Stimulated activated CD4-positive, alpha-beta T cell treated with anti-CD3 and anti-CD28 coated beads, Interleukin-12 subunit alpha, Interleukin-12 subunit beta, amount 100 ng/mL, for 4 hours (primary cell): ENCODE measurements at regions not wholly inside any gene's neighbourhood (a gene's known extent, or its start where the extent isn't known, plus 50 kb on each side); places are given as distances from the start of the nearest gene placed in this dataset.
"Not testable (repeated sequence)": the region's sequence is repeated elsewhere in the genome, so short reads cannot be mapped to it uniquely, and the experiment has no call there.

ENCODE experiments used
- DNase-seq: peaks from one replicate; pipeline ENCODE4 v3.0.0-alpha.2; 2020

DNA sequence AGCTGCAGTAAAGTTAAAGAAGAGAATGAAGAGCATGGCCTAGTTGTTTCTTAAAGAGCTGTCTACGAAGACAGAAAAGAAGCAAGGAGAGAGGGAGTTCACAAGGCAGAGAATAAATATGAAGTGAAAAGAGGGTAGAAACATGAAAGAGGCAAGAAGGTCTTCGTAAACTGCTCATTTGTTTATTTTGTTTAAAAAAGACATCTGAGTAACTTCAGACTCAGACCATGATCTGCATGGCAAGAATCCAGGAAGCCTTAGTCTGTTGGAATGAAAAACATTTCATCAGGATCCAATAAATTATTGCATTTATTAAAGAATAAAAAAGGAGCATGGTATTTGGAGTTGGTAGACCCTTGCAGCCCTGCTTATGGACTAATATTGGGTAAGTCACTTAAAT is 151.1 kb downstream of the SEM1 start:
- DNase-seq, result no peak

DNA sequence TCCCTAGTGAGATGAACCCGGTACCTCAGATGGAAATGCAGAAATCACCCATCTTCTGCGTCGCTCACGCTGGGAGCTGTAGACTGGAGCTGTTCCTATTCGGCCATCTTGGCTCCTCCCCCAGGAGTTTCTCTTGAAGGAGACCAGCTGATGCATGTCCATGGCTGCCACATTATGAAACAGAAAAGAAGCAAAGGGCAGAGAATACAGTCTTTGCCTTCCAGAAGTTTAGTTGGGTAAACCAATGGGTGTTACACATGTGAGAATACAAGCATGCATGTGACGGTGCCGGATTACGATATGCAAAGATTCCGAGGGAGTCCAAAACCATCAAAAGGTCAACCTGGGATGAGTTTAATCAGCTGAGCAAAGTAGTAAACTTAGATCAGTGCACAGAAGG is 151.6 kb downstream of the SEM1 start:
- no peak for DNase-seq

DNA sequence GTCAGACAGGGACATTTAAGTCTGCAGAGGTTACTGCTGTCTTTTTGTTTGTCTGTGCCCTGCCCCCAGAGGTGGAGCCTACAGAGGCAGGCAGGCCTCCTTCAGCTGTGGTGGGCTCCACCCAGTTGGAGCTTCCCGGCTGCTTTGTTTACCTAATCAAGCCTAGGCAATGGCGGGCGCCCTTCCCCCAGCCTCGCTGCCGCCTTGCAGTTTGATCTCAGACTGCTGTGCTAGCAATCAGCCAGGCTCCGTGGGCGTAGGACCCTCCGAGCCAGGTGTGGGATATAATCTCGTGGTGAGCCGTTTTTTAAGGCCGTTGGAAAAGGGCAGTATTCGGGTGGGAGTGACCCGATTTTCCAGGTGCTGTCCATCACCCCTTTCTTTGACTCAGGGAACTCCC is 152.0 kb downstream of the SEM1 start:
- DNase-seq, result not testable (repeated sequence)

DNA sequence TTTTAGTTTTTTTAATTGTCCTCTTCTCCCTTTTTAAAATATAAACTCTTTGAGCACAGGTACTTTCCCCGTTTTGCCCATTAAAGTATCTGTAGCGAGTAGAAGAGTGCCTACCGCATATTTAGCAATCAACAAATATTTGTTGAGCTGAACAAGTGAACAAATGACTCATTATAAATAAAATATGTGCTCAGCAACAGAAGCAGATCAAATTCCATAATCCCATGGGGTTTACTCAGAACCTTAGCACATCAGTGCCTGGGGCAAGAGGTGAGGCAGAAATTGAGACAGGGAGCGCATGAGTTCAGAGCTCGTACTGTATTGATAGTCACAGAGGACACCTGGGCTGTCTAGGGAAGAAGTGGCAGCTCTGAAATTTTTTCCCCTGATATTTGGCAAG is 161.0 kb downstream of the SEM1 start:
- DNase-seq, result no peak

DNA sequence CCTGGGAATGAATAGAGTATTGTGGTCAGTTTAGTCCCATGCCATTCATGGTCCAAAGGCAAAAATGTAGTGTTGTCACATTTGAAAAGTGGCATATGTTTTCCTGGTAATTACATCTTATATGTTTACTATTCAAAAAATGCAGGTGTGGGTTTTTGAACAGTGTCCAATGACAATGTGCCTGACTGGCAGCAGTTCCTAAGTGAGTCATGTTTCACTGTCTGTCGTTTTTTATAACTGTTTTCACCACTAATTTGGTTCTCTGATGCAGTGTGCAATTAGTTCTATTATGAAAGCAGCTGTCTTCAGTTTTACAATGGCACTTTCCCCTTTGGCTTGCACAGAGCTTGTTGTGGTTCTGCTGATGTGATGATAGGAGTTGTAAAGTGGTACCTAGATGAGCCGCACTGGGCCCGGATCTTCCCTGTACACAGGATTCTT is 162.3 kb downstream of the SEM1 start:
- DNase-seq, result no peak

DNA sequence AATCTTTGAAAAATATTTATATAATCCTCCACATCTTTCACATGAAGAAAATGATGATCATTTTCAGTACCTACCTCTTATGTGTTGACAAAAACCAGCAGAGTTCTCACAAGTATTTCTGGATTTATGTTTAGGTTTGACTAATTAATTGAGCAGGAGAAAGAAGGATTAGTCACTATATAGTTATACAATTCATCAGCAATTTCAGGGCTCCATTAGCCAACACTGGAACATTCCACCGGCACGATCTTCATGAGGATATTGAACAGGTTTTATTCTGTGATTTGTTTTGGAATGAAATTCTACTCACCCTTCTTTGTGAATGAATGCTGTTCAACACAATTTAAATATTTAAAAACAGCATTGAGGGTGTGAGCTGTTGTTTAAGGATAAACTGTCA is 163.2 kb downstream of the SEM1 start:
- DNase-seq, result no peak

DNA sequence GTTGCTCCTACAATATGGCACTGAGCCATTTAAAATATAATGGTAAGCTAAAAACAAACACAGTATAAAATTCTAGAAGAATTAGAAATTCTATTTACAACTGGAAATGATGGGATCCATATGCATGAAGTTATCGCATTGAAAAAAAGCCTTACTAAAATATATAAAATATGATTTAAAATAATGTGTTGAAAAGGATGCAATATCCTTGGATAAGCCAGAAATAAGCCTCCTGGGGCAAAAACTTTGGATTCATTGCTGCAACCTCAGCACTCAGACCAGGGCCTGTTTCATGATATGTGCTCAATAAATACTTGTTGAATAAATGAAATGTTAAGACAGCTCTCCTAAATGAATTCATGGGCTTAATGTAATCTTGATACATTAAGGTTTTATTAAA is 170.2 kb downstream of the SEM1 start:
- DNase-seq, result no peak

DNA sequence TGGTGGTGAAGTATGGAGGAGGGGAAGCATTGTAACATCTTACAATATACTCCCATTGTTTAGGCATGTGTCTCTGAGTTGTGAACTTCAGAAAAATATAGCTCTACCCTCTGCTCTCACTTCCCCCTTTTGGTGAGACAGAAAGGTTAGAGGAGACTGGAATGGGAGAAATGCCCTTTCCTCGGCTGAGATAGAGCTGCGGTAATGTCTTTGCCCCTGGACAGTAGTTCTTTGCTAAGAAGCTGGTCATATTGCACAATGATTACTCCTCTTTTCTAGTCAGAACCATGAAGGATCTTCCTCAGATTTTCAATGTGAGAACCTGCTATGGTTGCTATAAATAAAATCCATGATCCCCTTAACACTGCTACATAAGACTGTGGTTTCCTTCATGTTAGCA is 171.0 kb downstream of the SEM1 start:
- no peak for DNase-seq

DNA sequence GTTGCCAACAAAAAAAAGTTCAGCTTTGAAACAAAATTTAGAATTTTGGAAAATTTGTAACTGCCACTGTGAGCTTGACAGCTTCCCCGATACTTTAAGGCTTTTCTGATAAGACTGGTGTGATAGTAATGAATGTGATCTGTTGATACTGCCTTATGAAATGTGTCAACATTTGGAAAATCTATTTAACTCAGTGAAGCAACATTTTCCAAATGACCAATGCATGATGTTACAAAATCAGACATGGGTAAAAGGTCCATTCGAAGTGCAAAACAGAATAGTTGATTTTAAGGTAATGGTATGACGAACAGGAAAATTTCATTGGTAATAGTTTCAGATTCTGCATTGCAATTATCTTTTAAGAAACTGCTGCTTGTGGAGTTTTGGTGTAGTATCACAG is 175.4 kb downstream of the SEM1 start:
- DNase-seq, result no peak

DNA sequence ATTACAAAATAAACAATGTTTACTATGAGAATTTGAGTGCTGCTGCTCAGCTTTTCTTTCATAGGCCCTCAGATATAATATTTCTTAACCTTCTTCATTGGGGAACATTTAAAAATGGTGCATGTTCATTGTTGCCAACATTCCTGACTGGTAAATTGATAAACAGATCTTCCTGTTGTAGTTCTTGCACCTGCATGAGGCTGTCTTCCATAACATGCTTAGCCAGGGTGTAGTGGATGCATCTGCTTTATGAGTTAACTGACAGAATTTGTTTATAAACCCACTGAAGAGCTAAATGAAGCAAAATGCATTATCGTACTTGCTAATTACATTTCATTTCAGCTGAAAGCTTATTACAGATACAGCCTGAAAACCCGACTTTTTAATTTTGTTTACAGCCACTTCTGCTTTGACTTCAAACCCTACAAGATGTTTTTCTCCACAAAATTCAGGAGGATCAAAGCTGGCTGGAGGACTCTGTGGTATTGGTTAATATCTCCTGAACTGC is 177.2 kb downstream of the SEM1 start:
- DNase-seq, result no peak

DNA sequence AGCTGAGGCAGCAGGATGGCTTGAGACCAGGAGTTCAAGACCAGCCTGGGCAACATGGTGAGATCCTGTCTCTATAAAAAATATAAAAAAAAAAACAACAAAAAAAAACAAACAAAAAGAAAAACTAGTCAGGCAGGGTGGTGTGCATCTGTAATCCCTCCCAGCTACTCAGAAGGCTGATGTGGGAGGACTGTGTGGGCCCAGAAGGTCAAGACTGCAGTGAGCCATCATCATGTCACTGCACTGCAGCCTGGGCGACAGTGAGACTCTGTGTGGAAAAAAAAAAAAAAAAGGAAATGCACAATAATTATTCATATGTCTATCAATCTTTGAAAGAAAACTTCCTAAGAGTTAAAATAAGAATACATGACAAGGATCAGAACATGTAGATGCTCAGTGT is 178.3 kb downstream of the SEM1 start:
- no peak for DNase-seq

DNA sequence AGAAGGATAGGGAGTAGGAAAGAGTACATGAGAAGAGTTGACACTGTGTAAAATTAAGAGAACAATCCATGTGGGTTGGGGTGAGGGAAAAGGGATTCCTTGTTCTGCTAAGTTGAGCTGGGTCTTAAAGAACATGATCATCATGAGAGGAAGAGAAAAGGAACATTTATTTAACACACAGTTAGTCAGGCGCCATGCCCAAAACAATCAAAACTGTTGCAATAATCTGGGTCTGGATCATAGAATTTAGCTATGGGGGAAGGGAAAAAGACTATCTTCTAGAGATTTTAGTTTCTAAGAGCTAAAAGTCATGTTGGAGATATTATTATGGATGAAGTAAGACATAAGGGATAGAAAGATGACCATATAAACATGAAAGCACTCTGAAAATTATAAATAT is 178.9 kb downstream of the SEM1 start:
- DNase-seq, result no peak

DNA sequence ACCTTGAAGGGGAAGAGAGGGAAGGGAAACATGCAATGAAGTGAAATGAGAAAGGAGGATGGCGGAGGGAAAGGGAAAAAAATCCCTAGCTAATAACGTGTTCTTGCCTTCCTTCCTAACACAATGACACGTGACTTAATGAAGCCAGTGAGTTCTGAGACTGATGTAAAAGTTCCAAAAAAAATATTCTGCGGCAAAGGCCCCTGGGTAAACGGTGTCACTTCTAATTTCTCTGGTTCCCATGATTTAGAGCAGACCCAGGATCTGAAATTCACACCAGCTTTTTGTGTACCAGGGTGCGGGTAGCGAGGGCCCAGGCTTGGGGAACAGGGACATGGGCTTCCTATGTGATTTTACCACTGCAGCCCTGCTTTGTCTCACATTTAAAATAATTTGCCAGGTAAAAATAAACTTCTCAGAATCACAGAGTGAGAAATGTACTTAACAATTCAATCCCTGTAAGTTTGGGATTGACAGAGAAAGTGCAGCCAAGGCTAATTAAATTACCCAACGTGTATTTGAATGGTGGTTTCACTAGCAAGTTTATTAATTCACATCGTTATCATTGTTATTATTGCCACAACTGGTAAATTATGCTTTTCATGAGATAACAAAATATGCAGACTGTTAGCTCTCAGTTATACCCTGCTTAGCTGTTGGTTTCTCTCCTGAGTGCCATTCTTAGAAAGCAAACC is 182.4 kb downstream of the SEM1 start:
- DNase-seq, result no peak

DNA sequence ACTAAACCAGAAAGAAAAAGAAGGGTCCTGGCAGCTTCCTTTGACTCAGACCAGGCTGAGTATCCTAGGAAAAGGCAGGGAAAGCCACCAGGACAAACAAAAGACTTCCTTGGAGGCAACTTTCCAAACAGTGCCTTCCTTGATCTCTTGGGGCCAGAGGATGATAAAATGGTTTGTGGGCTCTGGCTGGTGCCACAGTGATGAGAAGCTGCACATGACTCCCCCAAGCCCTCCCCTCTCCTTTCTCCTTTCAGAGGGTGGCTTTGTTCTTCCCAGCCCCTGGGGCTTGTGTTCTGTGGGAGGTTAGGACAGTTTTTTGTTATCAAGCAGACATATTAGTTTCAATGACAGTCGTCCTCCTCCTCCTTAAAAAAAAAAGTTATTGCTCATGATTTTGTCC is 183.2 kb downstream of the SEM1 start:
- no peak for DNase-seq

DNA sequence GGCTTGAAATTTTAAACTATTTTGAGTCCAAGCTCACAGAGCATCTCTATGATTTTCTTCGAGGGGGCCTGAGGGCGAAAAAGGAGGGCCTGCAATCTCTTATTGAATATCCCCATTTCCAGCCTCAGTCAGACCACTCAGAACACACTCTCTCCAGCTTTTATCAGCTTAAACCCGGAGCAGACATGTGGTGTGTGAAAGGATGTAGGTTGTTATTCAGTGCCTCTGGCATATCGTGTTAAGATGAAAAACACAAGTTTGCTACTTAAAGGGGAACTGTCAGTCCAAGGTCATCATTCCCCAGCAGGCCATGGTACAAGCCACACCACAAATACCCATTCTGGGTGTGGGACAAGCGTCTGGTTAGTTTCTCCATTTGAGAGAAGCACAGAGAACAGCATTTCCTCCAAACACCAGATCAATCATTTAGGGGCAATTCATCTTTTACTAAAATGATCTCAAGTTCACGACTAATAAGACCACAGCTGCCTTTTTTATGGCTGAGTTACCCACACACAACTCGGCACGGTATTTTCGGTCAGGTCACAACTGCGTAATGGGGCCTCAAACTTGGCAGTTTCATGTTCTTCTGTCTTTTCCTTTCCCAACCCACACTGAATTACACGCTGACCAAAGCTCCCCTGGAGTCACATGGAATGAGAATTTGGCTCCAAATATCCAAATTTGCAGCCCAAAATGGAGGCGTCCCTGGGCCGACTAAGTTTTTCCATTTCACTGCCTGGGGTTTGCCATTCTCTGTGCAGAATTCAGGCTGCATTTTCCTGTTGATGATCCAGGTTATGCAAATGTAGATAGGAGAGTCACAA is 188.4 kb downstream of the SEM1 start:
- no peak for DNase-seq

DNA sequence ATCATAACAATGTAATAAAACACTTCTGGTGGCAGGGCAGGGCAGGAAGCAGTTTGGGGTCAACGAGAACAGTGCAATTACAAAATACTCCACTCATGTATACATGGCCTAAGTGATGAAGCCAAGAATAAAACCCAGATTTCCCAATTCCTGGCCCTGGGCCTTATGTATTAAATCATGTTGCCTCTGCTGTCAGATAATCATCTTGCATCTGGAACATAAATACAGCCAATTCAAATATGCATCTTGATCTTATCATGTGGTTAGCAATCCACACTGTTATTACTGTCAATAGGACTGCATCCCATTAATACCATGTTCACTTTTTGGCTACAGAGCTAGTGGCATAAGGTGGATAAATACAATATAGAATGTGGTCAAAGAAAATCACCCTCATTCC is 186.5 kb upstream of the SLC25A13 start:
- no peak for DNase-seq

DNA sequence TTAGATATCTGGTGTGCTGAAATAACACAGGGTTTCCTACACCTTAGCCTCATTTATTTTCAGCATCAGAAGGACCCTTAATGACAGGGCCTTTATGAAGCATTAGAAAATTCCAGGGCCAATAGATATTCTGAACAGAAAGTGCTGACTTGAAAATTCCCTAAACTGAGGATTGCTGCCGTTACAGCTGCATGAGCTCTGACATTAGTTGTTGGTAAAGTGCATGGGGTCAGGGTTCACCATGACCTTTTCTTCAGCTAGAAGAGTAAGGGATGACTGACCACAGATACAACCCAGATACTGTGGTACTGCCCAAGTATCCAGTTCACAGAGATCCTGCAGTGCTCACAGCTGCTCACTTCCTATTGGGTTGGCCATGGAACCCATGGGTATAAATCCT is 181.7 kb upstream of the SLC25A13 start:
- DNase-seq, result no peak

DNA sequence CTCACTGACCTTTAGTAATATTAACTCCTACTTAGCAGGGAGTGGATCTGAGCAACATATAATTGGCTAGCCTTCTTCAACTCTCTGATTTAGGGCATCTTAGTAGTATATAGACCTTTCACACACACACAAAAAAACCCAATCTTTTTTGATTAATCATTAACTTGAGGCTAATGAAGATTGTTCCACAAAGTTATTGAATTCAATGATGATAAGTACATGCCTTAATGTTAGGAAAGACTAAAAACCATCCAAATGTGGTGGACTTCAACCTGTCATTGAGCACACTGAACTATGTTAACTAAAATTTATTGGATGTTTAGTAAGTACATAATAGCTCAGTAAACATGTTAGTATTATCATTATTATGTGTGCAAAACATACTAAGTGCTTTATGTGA is 179.4 kb upstream of the SLC25A13 start:
- DNase-seq, result no peak

DNA sequence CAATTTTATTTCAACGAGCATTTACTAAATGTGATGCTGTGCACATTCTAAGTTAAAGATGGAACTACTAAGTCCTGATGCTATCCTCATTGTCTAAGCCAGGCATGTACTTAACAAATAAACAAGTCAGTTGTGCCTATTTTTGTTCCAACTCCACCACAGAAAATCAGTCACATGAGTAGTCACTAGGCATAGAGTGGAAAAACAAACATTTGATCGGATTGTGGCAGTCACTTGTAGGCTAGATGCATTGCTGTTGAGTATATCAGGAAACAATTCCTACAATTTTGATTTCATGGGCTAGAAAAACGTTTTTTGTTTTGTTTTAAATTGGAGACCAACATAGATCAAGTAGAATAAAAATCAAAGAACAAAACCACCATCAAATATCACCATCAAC is 177.6 kb upstream of the SLC25A13 start:
- no peak for DNase-seq

DNA sequence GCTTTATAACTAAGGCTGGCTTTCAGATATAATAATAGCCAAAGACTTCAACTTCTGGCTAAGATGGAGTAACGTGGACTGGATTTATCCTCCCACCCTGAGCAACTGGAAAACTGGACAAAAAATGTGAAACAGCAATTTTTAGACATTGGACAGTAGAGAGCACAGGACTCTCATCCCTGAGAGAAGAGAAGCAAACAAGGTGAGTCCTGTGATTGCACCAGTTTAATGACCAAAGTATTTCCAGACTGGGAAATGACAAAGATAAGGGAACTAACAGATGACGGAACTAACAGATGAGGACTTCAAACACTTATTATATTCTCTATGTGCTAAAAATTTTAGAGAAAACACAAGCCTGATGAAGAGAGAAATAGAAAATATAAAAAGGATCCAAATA is 175.7 kb upstream of the SLC25A13 start:
- no peak for DNase-seq

DNA sequence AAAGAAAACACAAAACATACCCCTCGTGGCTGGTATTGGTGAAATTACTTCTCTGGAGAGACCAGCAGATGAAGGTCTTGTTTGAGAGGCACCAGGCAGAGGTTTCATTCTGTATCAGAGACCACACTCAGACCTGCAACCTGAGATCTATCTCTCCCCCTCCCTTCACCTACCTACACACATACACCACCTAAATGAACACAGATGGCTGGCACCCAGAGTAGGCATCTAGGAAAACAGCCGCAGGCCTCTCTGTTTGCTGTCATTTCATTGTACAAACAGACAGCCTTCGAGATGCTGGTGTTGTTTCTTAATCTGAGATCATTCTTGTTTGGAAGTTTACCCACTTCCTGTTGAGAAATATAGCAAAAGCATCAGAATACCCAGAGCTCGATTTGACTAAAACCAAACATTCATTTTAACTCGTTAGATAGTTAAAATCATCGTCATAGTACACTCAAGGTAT is 173.9 kb upstream of the SLC25A13 start:
- no peak for DNase-seq

DNA sequence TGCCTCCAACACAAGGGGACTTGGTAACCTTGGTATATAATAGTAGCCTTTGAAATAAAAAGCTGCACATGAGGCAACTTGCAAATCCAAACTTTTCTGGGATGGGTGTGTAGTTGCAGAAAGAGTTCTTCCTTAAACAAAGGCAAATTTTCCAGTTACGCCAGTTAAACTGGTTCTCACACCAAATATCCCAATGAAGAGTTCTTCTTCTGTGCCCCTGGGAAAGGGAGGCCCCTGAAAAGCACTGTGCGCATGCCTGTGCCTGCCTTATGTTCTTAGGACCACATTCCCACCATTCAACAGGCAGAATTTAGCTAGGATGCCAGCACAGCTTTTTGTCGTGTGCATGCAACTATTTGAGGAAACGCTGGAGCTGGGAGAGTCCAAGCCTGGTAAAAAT is 164.8 kb upstream of the SLC25A13 start:
- DNase-seq, result no peak

DNA sequence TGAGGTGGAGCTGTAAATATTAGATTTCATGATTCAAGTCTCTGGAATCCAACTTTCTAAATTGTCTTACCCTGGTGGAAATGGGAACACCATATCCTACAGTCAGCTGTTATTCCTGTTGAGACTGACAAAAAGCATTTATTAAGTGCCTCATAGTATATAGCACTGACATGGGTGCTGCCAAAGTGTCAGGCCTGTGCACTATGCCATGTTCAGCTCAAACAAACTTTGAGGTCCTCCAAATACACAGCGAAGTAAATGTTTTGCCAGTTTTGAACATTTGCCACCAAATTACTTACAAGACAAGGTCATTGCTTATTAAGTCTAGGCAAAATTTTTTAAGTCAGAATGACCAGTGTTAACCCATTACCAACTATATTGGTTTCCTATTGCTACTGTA is 162.9 kb upstream of the SLC25A13 start:
- no peak for DNase-seq

DNA sequence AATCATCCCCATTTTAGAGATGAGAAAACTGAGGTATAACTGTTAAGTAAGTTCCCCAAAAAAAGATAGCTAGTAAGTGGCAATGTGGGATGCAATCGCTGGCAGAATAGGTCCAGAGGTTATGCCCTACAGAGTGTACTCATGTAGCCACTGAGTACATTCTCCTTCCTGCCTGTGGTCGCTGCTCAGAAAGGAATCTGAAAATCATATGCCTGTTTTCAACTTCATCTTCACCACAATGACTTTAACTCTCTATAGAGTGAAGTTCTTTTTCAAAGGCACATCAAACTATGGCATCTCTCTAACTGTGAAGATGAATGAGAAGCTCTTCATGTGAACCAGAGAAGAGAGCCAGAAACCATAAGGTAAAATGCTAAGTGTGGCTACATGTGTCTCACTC is 162.2 kb upstream of the SLC25A13 start:
- no peak for DNase-seq
